ENCODE measurements at regions not wholly inside any gene's neighbourhood (a gene's known extent, or its start where the extent isn't known, plus 50 kb on each side); places are given as distances from the start of the nearest gene placed in this dataset.

DNA sequence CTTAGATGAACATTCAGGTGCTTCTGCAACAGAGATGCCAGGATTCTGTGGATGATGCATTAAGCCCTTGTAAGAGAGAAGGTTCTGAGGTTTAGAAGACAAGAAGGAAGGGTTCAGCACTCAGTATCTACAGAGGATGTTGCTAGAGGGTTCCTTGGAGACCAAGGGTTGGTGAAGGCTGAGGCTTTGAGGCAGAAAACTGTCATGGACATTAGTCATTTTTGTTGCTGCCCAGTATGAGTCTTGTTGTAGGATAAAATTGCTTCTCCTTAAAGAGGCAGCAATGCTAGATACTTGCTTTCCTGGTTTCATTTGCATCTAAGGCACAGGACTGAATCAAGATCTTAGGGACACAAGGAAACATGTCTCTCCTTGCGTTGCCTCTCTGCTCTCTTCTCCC is 319.4 kb upstream of the NFIA start:
- DNase-seq = no peak
- no peak for TF ChIP-seq POLR2A (IDR thresholded peaks at IDR 0.05)
- TF ChIP-seq, protein P1, sequence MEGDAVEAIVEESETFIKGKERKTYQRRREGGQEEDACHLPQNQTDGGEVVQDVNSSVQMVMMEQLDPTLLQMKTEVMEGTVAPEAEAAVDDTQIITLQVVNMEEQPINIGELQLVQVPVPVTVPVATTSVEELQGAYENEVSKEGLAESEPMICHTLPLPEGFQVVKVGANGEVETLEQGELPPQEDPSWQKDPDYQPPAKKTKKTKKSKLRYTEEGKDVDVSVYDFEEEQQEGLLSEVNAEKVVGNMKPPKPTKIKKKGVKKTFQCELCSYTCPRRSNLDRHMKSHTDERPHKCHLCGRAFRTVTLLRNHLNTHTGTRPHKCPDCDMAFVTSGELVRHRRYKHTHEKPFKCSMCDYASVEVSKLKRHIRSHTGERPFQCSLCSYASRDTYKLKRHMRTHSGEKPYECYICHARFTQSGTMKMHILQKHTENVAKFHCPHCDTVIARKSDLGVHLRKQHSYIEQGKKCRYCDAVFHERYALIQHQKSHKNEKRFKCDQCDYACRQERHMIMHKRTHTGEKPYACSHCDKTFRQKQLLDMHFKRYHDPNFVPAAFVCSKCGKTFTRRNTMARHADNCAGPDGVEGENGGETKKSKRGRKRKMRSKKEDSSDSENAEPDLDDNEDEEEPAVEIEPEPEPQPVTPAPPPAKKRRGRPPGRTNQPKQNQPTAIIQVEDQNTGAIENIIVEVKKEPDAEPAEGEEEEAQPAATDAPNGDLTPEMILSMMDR (IDR thresholded peaks at IDR 0.05) = no peak
- Histone ChIP-seq H3K27me3 (no peaks in the 10 kb centered on the region), H3K4me1 (no peaks in the 10 kb centered on the region), H3K4me3 (replicated peaks in 1 of 3) (no peak overlapping the region), H3K36me3 (no peaks in the 10 kb centered on the region), H3K9me3 (no peaks in the 10 kb centered on the region), H3K27ac (no peak overlapping the region)
- intact Hi-C loops (cut with DNase I) = loop anchor here (10.0 kb wide), 1 partner anchor 478 kb away; no protein-coding TSS in a partner anchor
- WGBS, 2 donors = 82 to 94% methylated on average over 1 of the region's 1 CpG

DNA sequence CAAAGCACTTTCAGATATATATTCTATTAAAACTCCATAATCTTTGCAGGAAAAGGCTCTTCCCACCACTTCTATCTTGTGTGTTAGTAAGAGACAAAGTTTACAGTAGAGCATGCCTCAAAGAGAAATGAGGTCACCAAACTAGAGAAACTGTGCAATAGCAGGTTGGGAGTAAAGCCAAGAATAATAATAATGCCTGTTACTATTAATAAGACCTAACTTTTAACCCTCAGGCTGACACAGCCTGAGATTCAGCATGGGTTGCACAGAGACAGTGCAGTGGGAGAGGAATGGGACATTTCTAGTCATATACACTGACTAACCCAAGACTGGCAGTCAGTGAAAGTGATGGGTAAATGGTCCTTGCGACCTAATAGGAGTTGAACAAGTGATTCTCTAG is 320.2 kb upstream of the NFIA start:
- H3K27ac ChIP-seq = no peak overlapping the region
- no peak for DNase-seq
- no peaks in the 10 kb centered on the region for H3K4me1 ChIP-seq
- H3K36me3 ChIP-seq = no peaks in the 10 kb centered on the region
- no peak overlapping the region for H3K4me3 ChIP-seq (replicated peaks in 1 of 3)
- WGBS, 2 donors = 81 to 89% methylated on average over 1 of the region's 1 CpG
- H3K27me3 ChIP-seq = no peaks in the 10 kb centered on the region
- no peak for TF ChIP-seq POLR2A (IDR thresholded peaks at IDR 0.05)
- TF ChIP-seq, protein P1 (IDR thresholded peaks at IDR 0.05) = no peak
- no peaks in the 10 kb centered on the region for H3K9me3 ChIP-seq
- intact Hi-C loops (cut with DNase I) = loop anchor here (10.0 kb wide), 1 partner anchor 477 kb away; no protein-coding TSS in a partner anchor

- Histone ChIP-seq H3K4me3 (replicated peaks in 1 of 3) (no peak overlapping the region), H3K9me3 (no peaks in the 10 kb centered on the region), H3K36me3 (no peaks in the 10 kb centered on the region), H3K27me3 (no peaks in the 10 kb centered on the region), H3K27ac (no peak overlapping the region), H3K4me1 (no peaks in the 10 kb centered on the region)
- intact Hi-C loops (cut with DNase I) = no loop called here
- WGBS, 2 donors = 87 to 88% methylated on average over 3 of the region's 3 CpGs
- TF ChIP-seq, protein P1 (IDR thresholded peaks at IDR 0.05) = no peak
- no peak for TF ChIP-seq POLR2A (IDR thresholded peaks at IDR 0.05)
- no peak for DNase-seq
These were observed 323.1 kb upstream of the NFIA start for GRCh38 chr1:60759291-60759690.

- H3K27ac ChIP-seq = no peak overlapping the region
- H3K4me1 ChIP-seq = no peaks in the 10 kb centered on the region
- no peaks in the 10 kb centered on the region for H3K36me3 ChIP-seq
- TF ChIP-seq, protein P1 (IDR thresholded peaks at IDR 0.05) = no peak
- TF ChIP-seq POLR2A (IDR thresholded peaks at IDR 0.05) = no peak
- no peaks in the 10 kb centered on the region for H3K27me3 ChIP-seq
- 76 to 89% methylated on average over 3 of the region's 3 CpGs for WGBS, 2 donors
- DNase-seq = no peak
- H3K4me3 ChIP-seq (replicated peaks in 1 of 3) = no peak overlapping the region
- H3K9me3 ChIP-seq = no peaks in the 10 kb centered on the region
- intact Hi-C loops (cut with DNase I) = no loop called here
These were observed 324.9 kb upstream of the NFIA start for GRCh38 chr1:60757485-60757884.

- DNase-seq = no peak
- Histone ChIP-seq H3K9me3 (no peaks in the 10 kb centered on the region), H3K4me3 (replicated peaks in 1 of 3) (no peak overlapping the region), H3K36me3 (no peaks in the 10 kb centered on the region), H3K27me3 (no peaks in the 10 kb centered on the region), H3K27ac (no peak overlapping the region), H3K4me1 (no peaks in the 10 kb centered on the region)
- intact Hi-C loops (cut with DNase I) = no loop called here
- 78 to 88% methylated on average over 9 of the region's 9 CpGs for WGBS, 2 donors
- TF ChIP-seq, protein P1 (IDR thresholded peaks at IDR 0.05) = no peak
- no peak for TF ChIP-seq POLR2A (IDR thresholded peaks at IDR 0.05)
These were observed 329.1 kb upstream of the NFIA start for GRCh38 chr1:60753036-60753900.

Measured in thyroid gland (tissue), 4 donors.